Fibroblast of lung (primary cell): ENCODE measurements at regions not wholly inside any gene's neighbourhood (a gene's known extent, or its start where the extent isn't known, plus 50 kb on each side); places are given as distances from the start of the nearest gene placed in this dataset.

Experiments
- EZH2 ChIP-seq: IDR thresholded peaks from 2 replicates; pipeline ENCODE4 v1.5.1; 2012; ENCODE audit warnings: low read length, control low read depth, mild to moderate bottlenecking; ENCODE audit errors: missing control alignments
- TF ChIP-seq, protein P1 (sequence below), 2 donors: IDR thresholded peaks in 1 of 2; conservative IDR thresholded peaks in 1 of 2; 1 replicate in 1 of 2; 2 replicates in 1 of 2; pipeline ENCODE4 v1.5.1; 2011 to 2012; ENCODE audit warnings: low read length in 2 of 2, control low read depth in 1 of 2, inconsistent platforms in 1 of 2, low read depth in 1 of 2, mild to moderate bottlenecking in 1 of 2

DNA sequence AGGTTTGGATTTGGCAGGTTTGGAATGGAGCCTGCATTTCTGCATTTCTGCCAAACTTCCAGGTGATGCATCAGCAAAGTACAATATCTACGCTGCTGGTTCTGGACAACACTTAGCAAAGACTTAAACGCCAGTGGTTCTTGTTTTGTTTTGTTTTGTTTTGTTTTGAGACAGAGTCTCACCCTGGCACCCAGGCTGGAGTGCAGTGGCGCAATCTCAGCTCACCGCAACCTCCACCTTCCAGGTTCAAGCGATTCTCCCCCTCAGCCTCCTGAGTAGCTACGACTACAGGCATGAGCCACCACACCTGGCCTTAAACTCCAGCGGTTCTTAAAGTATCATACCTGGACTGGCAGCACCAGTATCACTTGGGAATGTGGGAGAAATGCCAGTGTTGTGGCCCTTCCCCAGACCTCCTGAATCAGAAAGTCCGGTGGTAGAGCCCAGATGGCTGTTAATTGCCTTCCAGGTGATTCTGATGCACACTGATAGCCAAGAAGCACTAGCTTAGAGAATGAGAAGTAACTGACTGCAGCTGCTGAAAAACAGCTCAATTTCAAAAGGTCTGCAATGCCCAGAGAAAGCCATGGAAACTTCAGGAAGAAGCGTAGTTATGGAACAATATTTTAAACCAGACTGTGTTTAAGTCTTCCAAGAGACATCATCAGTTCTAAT is 114.8 kb upstream of the FOXN3 start:
- TF ChIP-seq, protein P1, sequence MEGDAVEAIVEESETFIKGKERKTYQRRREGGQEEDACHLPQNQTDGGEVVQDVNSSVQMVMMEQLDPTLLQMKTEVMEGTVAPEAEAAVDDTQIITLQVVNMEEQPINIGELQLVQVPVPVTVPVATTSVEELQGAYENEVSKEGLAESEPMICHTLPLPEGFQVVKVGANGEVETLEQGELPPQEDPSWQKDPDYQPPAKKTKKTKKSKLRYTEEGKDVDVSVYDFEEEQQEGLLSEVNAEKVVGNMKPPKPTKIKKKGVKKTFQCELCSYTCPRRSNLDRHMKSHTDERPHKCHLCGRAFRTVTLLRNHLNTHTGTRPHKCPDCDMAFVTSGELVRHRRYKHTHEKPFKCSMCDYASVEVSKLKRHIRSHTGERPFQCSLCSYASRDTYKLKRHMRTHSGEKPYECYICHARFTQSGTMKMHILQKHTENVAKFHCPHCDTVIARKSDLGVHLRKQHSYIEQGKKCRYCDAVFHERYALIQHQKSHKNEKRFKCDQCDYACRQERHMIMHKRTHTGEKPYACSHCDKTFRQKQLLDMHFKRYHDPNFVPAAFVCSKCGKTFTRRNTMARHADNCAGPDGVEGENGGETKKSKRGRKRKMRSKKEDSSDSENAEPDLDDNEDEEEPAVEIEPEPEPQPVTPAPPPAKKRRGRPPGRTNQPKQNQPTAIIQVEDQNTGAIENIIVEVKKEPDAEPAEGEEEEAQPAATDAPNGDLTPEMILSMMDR (conservative IDR thresholded peaks at IDR 0.05 in 1 of 2, IDR thresholded peaks at IDR 0.05 in 1 of 2; ENCODE audit: low read depth in 1 of 2, low read length in 2 of 2) = no peak
- TF ChIP-seq EZH2 = no peak
